Pancreas (tissue), 10 donors: ENCODE measurements at regions not wholly inside any gene's neighbourhood (a gene's known extent, or its start where the extent isn't known, plus 50 kb on each side); places are given as distances from the start of the nearest gene placed in this dataset.

Experiments used
- ATAC-seq, 4 donors: fragments of 200-7000 bp; cut with Tn5 transposase; one replicate each; pipeline versions ENCODE4 v1.8.0 to v1.9.1; 2020; ENCODE audit warnings: mild to moderate bottlenecking in 4 of 4, moderate library complexity in 4 of 4
- DNase-seq, 6 donors: peaks; one replicate each; pipeline ENCODE4 v3.0.0-alpha.2; 2020
- FAIRE-seq: peaks from 2 replicates; lab custom pipeline; 2012; peaks lifted over from hg19 to GRCh38; lab: Jason Lieb, UNC
- H3K27ac ChIP-seq, 4 donors: fragments of 200-600 bp; sonication (generic); 1 replicate in 3 of 4; 2 replicates in 1 of 4; pipeline versions ENCODE4 v1.5.0 to v1.8.0; 2020
- H3K27me3 ChIP-seq, 4 donors: fragments of 200-600 bp; one replicate each; pipeline ENCODE4 v1.8.0; 2021
- H3K36me3 ChIP-seq, 3 donors: fragments of 200-600 bp; sonication (generic) in 1 of 3; one replicate each; pipeline versions ENCODE4 v1.5.0 to v1.8.0; 2020 to 2021
- H3K4me1 ChIP-seq, 3 donors: fragments of 200-600 bp; one replicate each; pipeline ENCODE4 v1.8.0; 2021
- H3K4me3 ChIP-seq, 4 donors: fragments of 200-600 bp; sonication (generic) in 2 of 4; one replicate each; pipeline versions ENCODE4 v1.5.0 to v1.8.0; 2020 to 2021
- H3K9me3 ChIP-seq, 4 donors: fragments of 200-600 bp; one replicate each; pipeline ENCODE4 v1.8.0; 2021
- WGBS, 2 donors: extraction: QIAGEN DNeasy Blood & Tissue Kit; methylation state at CpG; one replicate each; pipeline ENCODE4 v1.1.7; 2013; 5-methylcytosine and 5-hydroxymethylcytosine counted together
- intact Hi-C, 3 donors: fragments of 100-400 bp; cut with DNase I; formaldehyde crosslinking; loops; one replicate each; pipeline versions ENCODE4 v1.11.1 to v1.14.2; 2022
- TF ChIP-seq, protein P1 (sequence below), 4 donors: fragments of 200-600 bp; sonication (generic) in 3 of 4; IDR thresholded peaks; one replicate each; pipeline versions ENCODE4 v1.5.0 to v1.8.0; 2021; ENCODE audit warnings: antibody characterized with exemption in 4 of 4
- donor health status: healthy with polysubstance abuse.
- donor health status: DM: no; HTN: no; CAD: no; lungs with moderate emphysema.
- donor health status: DM: no; HTN: no; CAD: no.
- donor health status: control.
- donor health status: control.
- donor health status: Bipolar disorder and iron deficiency.
- donor health status: DM: yes; HTN: yes; CAD: no.
- donor health status: DM: no; HTN: no; CAD: no.
- donor health status: DM: no; HTN: no; CAD: no.
- donor health status: DM: yes; HTN: yes; CAD: no.

DNA sequence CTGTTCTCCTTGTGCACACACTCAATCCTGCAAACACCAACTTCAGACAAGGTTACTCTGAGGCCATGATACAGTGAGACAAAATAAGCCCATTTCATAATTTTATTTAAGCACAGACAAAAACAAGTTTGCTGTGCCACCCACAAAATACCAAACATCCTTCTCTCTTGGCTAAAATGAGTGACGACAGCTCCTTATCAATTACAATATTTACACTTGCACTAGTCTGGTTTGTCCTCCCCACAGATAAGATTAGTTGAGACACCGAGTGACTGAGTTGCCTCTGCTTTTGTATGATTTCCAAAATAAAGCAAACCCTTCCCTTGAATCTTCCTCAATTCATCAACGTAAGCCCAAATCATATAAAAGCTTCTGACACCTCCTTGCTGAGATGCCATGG lies 233.5 kb upstream of the ATP10A start:
- Histone ChIP-seq H3K4me1 (no peaks in the 10 kb centered on the region), H3K4me3 (no peak overlapping the region), H3K27ac (no peak overlapping the region), H3K9me3 (no peaks in the 10 kb centered on the region), H3K36me3 (no peaks in the 10 kb centered on the region), H3K27me3 (peaks cover 0 to 2% (median 0%) of the 10 kb centered on the region in 4 donors)
- 20 to 33% methylated on average over 3 of the region's 3 CpGs for WGBS, 2 donors
- ATAC-seq (no peak), DNase-seq (no peak), FAIRE-seq (no peak)
- intact Hi-C loops: no loop called here
- TF ChIP-seq, protein P1, sequence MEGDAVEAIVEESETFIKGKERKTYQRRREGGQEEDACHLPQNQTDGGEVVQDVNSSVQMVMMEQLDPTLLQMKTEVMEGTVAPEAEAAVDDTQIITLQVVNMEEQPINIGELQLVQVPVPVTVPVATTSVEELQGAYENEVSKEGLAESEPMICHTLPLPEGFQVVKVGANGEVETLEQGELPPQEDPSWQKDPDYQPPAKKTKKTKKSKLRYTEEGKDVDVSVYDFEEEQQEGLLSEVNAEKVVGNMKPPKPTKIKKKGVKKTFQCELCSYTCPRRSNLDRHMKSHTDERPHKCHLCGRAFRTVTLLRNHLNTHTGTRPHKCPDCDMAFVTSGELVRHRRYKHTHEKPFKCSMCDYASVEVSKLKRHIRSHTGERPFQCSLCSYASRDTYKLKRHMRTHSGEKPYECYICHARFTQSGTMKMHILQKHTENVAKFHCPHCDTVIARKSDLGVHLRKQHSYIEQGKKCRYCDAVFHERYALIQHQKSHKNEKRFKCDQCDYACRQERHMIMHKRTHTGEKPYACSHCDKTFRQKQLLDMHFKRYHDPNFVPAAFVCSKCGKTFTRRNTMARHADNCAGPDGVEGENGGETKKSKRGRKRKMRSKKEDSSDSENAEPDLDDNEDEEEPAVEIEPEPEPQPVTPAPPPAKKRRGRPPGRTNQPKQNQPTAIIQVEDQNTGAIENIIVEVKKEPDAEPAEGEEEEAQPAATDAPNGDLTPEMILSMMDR (IDR thresholded peaks at IDR 0.05): no peak

GRCh38 chr15:26095710-26096330 lies 232.7 kb upstream of the ATP10A start:
- TF ChIP-seq, protein P1 (IDR thresholded peaks at IDR 0.05): peak in 2 of 4 donors; percentile 20 to 36
- no peak for FAIRE-seq
- 53 to 54% methylated on average over 24 of the region's 24 CpGs for WGBS, 2 donors
- H3K36me3 ChIP-seq: no peaks in the 10 kb centered on the region
- DNase-seq: no peak
- H3K4me1 ChIP-seq: no peaks in the 10 kb centered on the region
- peak in 1 of 4 donors; percentile 58 for ATAC-seq
- no peak overlapping the region for H3K4me3 ChIP-seq
- H3K27ac ChIP-seq: no peak overlapping the region
- H3K27me3 ChIP-seq: peaks cover 0 to 6% (median 0%) of the 10 kb centered on the region in 4 donors
- no peaks in the 10 kb centered on the region for H3K9me3 ChIP-seq
- intact Hi-C loops: no loop called here

DNA sequence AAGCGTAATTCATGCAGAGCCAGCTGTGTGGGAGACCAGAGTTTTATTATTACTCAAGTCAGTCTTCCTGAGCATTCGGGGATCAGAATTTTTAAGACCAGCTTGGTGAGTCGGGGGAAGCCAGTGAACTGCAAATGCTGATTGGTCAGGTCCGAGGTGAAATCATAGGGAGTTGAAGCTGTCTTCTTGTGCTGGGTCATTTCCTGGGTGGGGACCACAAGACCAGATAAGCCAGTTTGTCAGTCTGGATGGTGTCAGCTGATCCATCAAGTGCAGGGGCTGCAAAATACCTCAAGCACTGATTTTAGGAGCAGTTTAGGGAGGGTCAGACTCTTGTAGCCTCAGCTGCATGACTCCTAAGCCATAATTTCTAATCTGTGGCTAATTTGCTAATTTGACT lies 228.1 kb upstream of the ATP10A start:
- no peaks in the 10 kb centered on the region for H3K9me3 ChIP-seq
- TF ChIP-seq, protein P1 (IDR thresholded peaks at IDR 0.05): no peak
- FAIRE-seq: no peak
- H3K36me3 ChIP-seq: no peaks in the 10 kb centered on the region
- peaks cover 0 to 6% (median 0%) of the 10 kb centered on the region in 4 donors for H3K27me3 ChIP-seq
- intact Hi-C loops: no loop called here
- WGBS, 2 donors: 66 to 78% methylated on average over 4 of the region's 4 CpGs
- H3K27ac ChIP-seq: no peak overlapping the region
- DNase-seq: no peak
- no peaks in the 10 kb centered on the region for H3K4me1 ChIP-seq
- H3K4me3 ChIP-seq: no peak overlapping the region
- ATAC-seq: no peak

DNA sequence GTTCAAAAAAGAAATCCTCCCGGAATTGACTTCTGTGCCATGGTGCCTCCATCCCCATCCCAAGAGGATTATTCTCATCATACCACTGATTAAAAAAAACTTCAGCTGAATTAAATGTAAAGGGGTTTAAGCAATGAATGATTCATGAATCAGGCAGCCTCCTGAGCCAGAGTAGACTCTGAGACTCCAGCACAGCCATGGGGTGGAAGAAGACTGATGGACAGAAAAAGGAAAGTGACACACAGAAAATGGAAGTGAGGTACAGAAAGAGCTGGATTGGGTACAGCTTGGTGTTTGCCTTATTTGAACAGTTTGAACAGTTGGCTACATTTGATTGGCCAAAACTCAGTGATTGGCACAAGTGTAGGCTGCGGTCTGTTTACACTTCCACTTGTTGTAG lies 224.8 kb upstream of the ATP10A start:
- DNase-seq: no peak
- TF ChIP-seq, protein P1 (IDR thresholded peaks at IDR 0.05): no peak

GRCh38 chr15:26087395-26087794 lies 224.3 kb upstream of the ATP10A start:
- 63 to 72% methylated on average over 4 of the region's 4 CpGs for WGBS, 2 donors
- H3K27me3 ChIP-seq: peaks cover 0 to 6% (median 0%) of the 10 kb centered on the region in 4 donors
- no peak for FAIRE-seq
- peaks cover 0 to 6% (median 0%) of the 10 kb centered on the region in 3 donors for H3K4me1 ChIP-seq
- H3K27ac ChIP-seq: no peak overlapping the region
- ATAC-seq: no peak
- TF ChIP-seq, protein P1 (IDR thresholded peaks at IDR 0.05): no peak
- intact Hi-C loops: no loop called here
- no peak overlapping the region for H3K4me3 ChIP-seq
- no peaks in the 10 kb centered on the region for H3K36me3 ChIP-seq
- no peaks in the 10 kb centered on the region for H3K9me3 ChIP-seq
- no peak for DNase-seq

More for the DNA sequence above, 224.8 kb upstream of the ATP10A start:
- Histone ChIP-seq H3K27ac (no peak overlapping the region), H3K4me1 (peaks cover 0 to 6% (median 0%) of the 10 kb centered on the region in 3 donors), H3K36me3 (no peaks in the 10 kb centered on the region), H3K27me3 (peaks cover 0 to 6% (median 0%) of the 10 kb centered on the region in 4 donors), H3K4me3 (no peak overlapping the region), H3K9me3 (no peaks in the 10 kb centered on the region)
- intact Hi-C loops: no loop called here
- no peak for FAIRE-seq
- no peak for ATAC-seq
- 94 to 99% methylated on average over 2 of the region's 2 CpGs for WGBS, 2 donors
